ENCODE measurements at regions not wholly inside any gene's neighbourhood (a gene's known extent, or its start where the extent isn't known, plus 50 kb on each side); places are given as distances from the start of the nearest gene placed in this dataset.

DNA sequence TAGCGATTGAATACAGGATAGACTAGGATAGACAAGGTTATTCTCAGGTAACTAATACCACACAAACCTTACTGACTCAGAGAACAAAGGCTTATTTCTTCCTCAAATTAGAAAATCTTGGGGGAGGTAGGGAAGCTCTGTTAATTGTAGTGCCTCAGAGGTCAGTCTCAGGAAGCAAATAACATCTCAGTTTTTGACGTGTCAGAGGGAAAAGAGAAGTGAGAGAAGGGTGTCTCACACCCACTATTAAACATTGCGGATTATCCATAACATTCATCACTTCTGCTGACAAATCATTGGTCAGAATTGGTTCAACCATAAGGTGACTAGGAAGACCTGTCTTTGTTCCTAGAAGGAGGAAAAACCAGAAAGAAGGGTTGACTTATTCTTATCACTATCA is 579.4 kb upstream of the MIR17HG start:
- ATAC-seq (no peak), DNase-seq (ENCODE audit: low read depth, low spot score) (no peak)
- H3K36me3 ChIP-seq (ENCODE audit: control insufficient read depth in 1 of 2, insufficient read depth in 2 of 2, low read length in 2 of 2) = no peaks in the 10 kb centered on the region
- H3K27ac ChIP-seq (ENCODE audit: low read depth, low read length) = no peak overlapping the region
- BruUV-seq (replicated peaks) = no TSS peak
- POLR2A ChIA-PET = no interaction called here
- CTCF ChIA-PET = no interaction called here
- no peak overlapping the region for H3K4me3 ChIP-seq (replicated peaks in 1 of 2; ENCODE audit: low read depth in 1 of 2, low read length in 2 of 2)
- H3K9me3 ChIP-seq (ENCODE audit: control insufficient read depth in 1 of 2, insufficient read depth in 1 of 2, low read depth in 1 of 2, low read length in 2 of 2) = no peaks in the 10 kb centered on the region
- no peak overlapping the region for H3K4me2 ChIP-seq (ENCODE audit: low read length)
- RAD21 ChIA-PET (ENCODE audit: low non-redundant PET in 1 of 2, low total read pairs in 2 of 2, uncharacterized antibody in 2 of 2, unreplicated experiment in 2 of 2) = no interaction called here
- H3K4me1 ChIP-seq (ENCODE audit: control insufficient read depth in 1 of 2, insufficient read depth in 2 of 2, low read length in 2 of 2) = no peaks in the 10 kb centered on the region
- no peaks in the 10 kb centered on the region for H3K27me3 ChIP-seq (ENCODE audit: insufficient read depth, low read length)
- no peak overlapping the region for H2AFZ ChIP-seq (ENCODE audit: low read depth, low read length, poor library complexity, severe bottlenecking)
- H4K20me1 ChIP-seq (ENCODE audit: insufficient read depth) = no peaks in the 10 kb centered on the region
- H3K79me2 ChIP-seq (ENCODE audit: insufficient read depth, low read length) = no peaks in the 10 kb centered on the region
- intact Hi-C loops (cut with micrococcal nuclease) = no loop called here
- H3K9ac ChIP-seq (ENCODE audit: low read length) = no peak overlapping the region
- TF ChIP-seq CEBPB (IDR thresholded peaks at IDR 0.05; ENCODE audit: low read depth) (no peak), TCF7L2 (IDR thresholded peaks at IDR 0.05; ENCODE audit: borderline replicate concordance, extremely low read depth, insufficient read depth, insufficient read length) (no peak), JUND (IDR thresholded peaks at IDR 0.05) (no peak), POLR2AphosphoS5 (IDR thresholded peaks at IDR 0.05; ENCODE audit: low read depth, low read length) (no peak), SIN3A (IDR thresholded peaks at IDR 0.05; ENCODE audit: low read depth) (no peak), EZH2phosphoT487 (IDR thresholded peaks at IDR 0.05; ENCODE audit: borderline replicate concordance) (no peak)
- no peaks in the 10 kb centered on the region for H3K9me2 ChIP-seq (ENCODE audit: insufficient read depth)

DNA sequence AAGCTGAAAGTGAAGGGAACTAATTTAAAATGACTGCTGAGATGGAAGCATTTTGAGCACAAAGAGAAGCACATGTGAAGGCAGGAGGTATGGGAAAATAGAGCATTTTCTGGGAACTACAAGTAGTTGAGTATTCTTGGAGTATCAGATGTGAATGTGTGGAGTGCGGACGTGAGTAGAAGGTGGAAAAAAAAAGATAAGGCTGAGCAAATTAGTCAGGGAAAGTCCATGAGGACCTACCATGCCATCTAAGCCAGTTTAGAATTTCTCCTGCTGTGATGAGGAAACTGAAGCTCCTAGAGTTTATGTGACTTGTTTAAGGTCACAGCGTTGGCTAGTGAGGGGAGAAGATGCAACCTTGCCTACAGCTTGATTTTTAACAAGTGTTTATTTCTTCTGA is 578.1 kb upstream of the MIR17HG start:
- CTCF ChIA-PET = no interaction called here
- POLR2A ChIA-PET = no interaction called here
- TF ChIP-seq CBX3 (IDR thresholded peaks at IDR 0.05; ENCODE audit: low read depth) (no peak), ELF1 (IDR thresholded peaks at IDR 0.05; ENCODE audit: borderline replicate concordance, low read depth) (no peak), CEBPB (IDR thresholded peaks at IDR 0.05; ENCODE audit: low read depth) (no peak), FOSL1 (IDR thresholded peaks at IDR 0.05; ENCODE audit: low read depth) (no peak), POLR2A (IDR thresholded peaks at IDR 0.05; ENCODE audit: borderline replicate concordance, extremely low read depth, insufficient read depth, insufficient read length) (no peak), JUND (IDR thresholded peaks at IDR 0.05) (no peak), ZNF274 (IDR thresholded peaks at IDR 0.05; ENCODE audit: low read depth, low read length) (no peak), SRF (IDR thresholded peaks at IDR 0.05; ENCODE audit: low read depth) (no peak), YY1 (IDR thresholded peaks at IDR 0.05; ENCODE audit: extremely low read depth, insufficient replicate concordance, low read depth, low read length) (no peak), TCF7L2 (IDR thresholded peaks at IDR 0.05; ENCODE audit: borderline replicate concordance, extremely low read depth, insufficient read depth, insufficient read length) (no peak), SIN3A (IDR thresholded peaks at IDR 0.05; ENCODE audit: low read depth) (no peak), ZFX (IDR thresholded peaks at IDR 0.05) (no peak), EZH2phosphoT487 (IDR thresholded peaks at IDR 0.05; ENCODE audit: borderline replicate concordance) (no peak)
- TF ChIP-seq, protein P1, sequence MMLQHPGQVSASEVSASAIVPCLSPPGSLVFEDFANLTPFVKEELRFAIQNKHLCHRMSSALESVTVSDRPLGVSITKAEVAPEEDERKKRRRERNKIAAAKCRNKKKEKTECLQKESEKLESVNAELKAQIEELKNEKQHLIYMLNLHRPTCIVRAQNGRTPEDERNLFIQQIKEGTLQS (IDR thresholded peaks at IDR 0.05) = no peak
- TF ChIP-seq, protein P2, sequence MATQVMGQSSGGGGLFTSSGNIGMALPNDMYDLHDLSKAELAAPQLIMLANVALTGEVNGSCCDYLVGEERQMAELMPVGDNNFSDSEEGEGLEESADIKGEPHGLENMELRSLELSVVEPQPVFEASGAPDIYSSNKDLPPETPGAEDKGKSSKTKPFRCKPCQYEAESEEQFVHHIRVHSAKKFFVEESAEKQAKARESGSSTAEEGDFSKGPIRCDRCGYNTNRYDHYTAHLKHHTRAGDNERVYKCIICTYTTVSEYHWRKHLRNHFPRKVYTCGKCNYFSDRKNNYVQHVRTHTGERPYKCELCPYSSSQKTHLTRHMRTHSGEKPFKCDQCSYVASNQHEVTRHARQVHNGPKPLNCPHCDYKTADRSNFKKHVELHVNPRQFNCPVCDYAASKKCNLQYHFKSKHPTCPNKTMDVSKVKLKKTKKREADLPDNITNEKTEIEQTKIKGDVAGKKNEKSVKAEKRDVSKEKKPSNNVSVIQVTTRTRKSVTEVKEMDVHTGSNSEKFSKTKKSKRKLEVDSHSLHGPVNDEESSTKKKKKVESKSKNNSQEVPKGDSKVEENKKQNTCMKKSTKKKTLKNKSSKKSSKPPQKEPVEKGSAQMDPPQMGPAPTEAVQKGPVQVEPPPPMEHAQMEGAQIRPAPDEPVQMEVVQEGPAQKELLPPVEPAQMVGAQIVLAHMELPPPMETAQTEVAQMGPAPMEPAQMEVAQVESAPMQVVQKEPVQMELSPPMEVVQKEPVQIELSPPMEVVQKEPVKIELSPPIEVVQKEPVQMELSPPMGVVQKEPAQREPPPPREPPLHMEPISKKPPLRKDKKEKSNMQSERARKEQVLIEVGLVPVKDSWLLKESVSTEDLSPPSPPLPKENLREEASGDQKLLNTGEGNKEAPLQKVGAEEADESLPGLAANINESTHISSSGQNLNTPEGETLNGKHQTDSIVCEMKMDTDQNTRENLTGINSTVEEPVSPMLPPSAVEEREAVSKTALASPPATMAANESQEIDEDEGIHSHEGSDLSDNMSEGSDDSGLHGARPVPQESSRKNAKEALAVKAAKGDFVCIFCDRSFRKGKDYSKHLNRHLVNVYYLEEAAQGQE (IDR thresholded peaks at IDR 0.05; ENCODE audit: low read depth) = no peak
- TF ChIP-seq, protein P3, sequence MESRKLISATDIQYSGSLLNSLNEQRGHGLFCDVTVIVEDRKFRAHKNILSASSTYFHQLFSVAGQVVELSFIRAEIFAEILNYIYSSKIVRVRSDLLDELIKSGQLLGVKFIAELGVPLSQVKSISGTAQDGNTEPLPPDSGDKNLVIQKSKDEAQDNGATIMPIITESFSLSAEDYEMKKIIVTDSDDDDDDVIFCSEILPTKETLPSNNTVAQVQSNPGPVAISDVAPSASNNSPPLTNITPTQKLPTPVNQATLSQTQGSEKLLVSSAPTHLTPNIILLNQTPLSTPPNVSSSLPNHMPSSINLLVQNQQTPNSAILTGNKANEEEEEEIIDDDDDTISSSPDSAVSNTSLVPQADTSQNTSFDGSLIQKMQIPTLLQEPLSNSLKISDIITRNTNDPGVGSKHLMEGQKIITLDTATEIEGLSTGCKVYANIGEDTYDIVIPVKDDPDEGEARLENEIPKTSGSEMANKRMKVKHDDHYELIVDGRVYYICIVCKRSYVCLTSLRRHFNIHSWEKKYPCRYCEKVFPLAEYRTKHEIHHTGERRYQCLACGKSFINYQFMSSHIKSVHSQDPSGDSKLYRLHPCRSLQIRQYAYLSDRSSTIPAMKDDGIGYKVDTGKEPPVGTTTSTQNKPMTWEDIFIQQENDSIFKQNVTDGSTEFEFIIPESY (IDR thresholded peaks at IDR 0.05; ENCODE audit: extremely low read depth, insufficient replicate concordance, low read length) = no peak

More for the DNA sequence above, 578.1 kb upstream of the MIR17HG start:
- no peaks in the 10 kb centered on the region for H3K79me2 ChIP-seq (ENCODE audit: insufficient read depth, low read length)
- no peak overlapping the region for H2AFZ ChIP-seq (ENCODE audit: low read depth, low read length, poor library complexity, severe bottlenecking)
- H3K36me3 ChIP-seq (ENCODE audit: control insufficient read depth in 1 of 2, insufficient read depth in 2 of 2, low read length in 2 of 2) = no peaks in the 10 kb centered on the region
- no peak for ATAC-seq
- H3K27me3 ChIP-seq (ENCODE audit: insufficient read depth, low read length) = no peaks in the 10 kb centered on the region
- H3K9me3 ChIP-seq (ENCODE audit: control insufficient read depth in 1 of 2, insufficient read depth in 1 of 2, low read depth in 1 of 2, low read length in 2 of 2) = no peaks in the 10 kb centered on the region
- BruUV-seq (replicated peaks) = no TSS peak
- DNase-seq (ENCODE audit: low read depth, low spot score) = no peak
- H3K4me2 ChIP-seq (ENCODE audit: low read length) = no peak overlapping the region
- H4K20me1 ChIP-seq (ENCODE audit: insufficient read depth) = no peaks in the 10 kb centered on the region
- H3K27ac ChIP-seq (ENCODE audit: low read depth, low read length) = no peak overlapping the region
- no peak overlapping the region for H3K9ac ChIP-seq (ENCODE audit: low read length)
- RAD21 ChIA-PET (ENCODE audit: low non-redundant PET in 1 of 2, low total read pairs in 2 of 2, uncharacterized antibody in 2 of 2, unreplicated experiment in 2 of 2) = no interaction called here
- H3K9me2 ChIP-seq (ENCODE audit: insufficient read depth) = no peaks in the 10 kb centered on the region
- intact Hi-C loops (cut with micrococcal nuclease) = no loop called here
- H3K4me1 ChIP-seq (ENCODE audit: control insufficient read depth in 1 of 2, insufficient read depth in 2 of 2, low read length in 2 of 2) = no peaks in the 10 kb centered on the region
- H3K4me3 ChIP-seq (replicated peaks in 1 of 2; ENCODE audit: low read depth in 1 of 2, low read length in 2 of 2) = no peak overlapping the region

All from HCT116 (cell line).